ENCODE measurements at regions not wholly inside any gene's neighbourhood (a gene's known extent, or its start where the extent isn't known, plus 50 kb on each side); places are given as distances from the start of the nearest gene placed in this dataset.
"Not testable (repeated sequence)": the region's sequence is repeated elsewhere in the genome, so short reads cannot be mapped to it uniquely, and the experiment has no call there.

- H3K9me3 ChIP-seq (ENCODE audit: control insufficient read depth in 2 of 2, insufficient read depth in 1 of 2, low read length in 1 of 2) = no peaks in the 10 kb centered on the region
- no peak for DNase-seq (ENCODE audit: low read depth in 6 of 9, low spot score in 9 of 9)
- H3K27ac ChIP-seq (ENCODE audit: low read depth in 1 of 2, low read length in 1 of 2) = no peak overlapping the region
- no peaks in the 10 kb centered on the region for H3K4me1 ChIP-seq (ENCODE audit: control insufficient read depth in 2 of 2, insufficient read depth in 2 of 2, low read length in 2 of 2)
- no peak overlapping the region for H3K4me3 ChIP-seq (ENCODE audit: low read length in 2 of 2)
- H3K27me3 ChIP-seq (ENCODE audit: control insufficient read depth in 2 of 2, insufficient read depth in 1 of 2, low read length in 1 of 2) = no peaks in the 10 kb centered on the region
- no peaks in the 10 kb centered on the region for H3K36me3 ChIP-seq (ENCODE audit: control insufficient read depth in 2 of 2, insufficient read depth in 2 of 2, low read length in 1 of 2)
Measured at GRCh38 chr9:24035816-24036215, 209.8 kb upstream of the ELAVL2 start.

GRCh38 chr9:24011881-24012280 is 185.8 kb upstream of the ELAVL2 start:
- no peaks in the 10 kb centered on the region for H3K4me1 ChIP-seq (ENCODE audit: control insufficient read depth in 2 of 2, insufficient read depth in 2 of 2, low read length in 2 of 2)
- H3K27me3 ChIP-seq (ENCODE audit: control insufficient read depth in 2 of 2, insufficient read depth in 1 of 2, low read length in 1 of 2) = no peaks in the 10 kb centered on the region
- H3K4me3 ChIP-seq (ENCODE audit: low read length in 2 of 2) = no peak overlapping the region
- no peak for DNase-seq (ENCODE audit: low read depth in 6 of 9, low spot score in 9 of 9)
- WGBS = 94% methylated on average over 6 of the region's 6 CpGs
- no peaks in the 10 kb centered on the region for H3K36me3 ChIP-seq (ENCODE audit: control insufficient read depth in 2 of 2, insufficient read depth in 2 of 2, low read length in 1 of 2)
- H3K27ac ChIP-seq (ENCODE audit: low read depth in 1 of 2, low read length in 1 of 2) = no peak overlapping the region
- H3K9me3 ChIP-seq (ENCODE audit: control insufficient read depth in 2 of 2, insufficient read depth in 1 of 2, low read length in 1 of 2) = peaks cover 0 to 4% of the 10 kb centered on the region in 2 donors

DNA sequence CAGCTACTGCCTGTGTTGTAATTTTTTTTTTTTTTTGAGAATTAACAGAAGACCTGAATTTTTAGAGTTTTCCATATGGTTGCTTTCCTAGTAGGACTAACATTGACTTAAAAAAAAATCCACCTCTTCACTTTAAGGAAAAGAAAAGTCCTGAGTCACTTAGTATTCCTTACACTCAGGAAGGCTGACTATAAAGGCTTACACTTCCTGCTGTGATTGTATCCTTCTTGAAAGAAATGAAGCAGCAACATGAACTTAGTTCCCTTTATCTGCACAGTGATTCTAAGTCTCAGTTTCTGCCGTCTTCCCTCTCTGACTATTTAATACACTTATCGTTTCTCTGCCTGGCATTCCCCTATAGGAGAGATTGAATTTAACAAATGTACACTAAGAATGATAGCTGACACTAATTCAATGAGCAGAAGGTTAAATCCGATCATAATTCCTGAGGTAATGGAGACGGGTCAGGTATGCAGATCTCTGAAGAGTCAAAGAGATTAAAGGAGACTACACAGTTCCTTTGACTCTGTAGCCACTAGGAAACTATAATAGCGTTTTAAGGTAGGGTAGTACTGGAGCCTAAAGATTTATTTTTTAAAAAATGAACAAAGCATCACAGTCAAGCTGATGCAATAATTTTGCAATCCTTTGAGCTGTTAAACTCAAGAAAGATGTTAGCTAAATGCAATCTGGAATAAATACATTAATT is 185.1 kb upstream of the ELAVL2 start:
- no peak for DNase-seq (ENCODE audit: low read depth in 6 of 9, low spot score in 9 of 9)
- H3K27ac ChIP-seq (ENCODE audit: low read depth in 1 of 2, low read length in 1 of 2) = no peak overlapping the region
- no peaks in the 10 kb centered on the region for H3K36me3 ChIP-seq (ENCODE audit: control insufficient read depth in 2 of 2, insufficient read depth in 2 of 2, low read length in 1 of 2)
- H3K27me3 ChIP-seq (ENCODE audit: control insufficient read depth in 2 of 2, insufficient read depth in 1 of 2, low read length in 1 of 2) = no peaks in the 10 kb centered on the region
- H3K4me3 ChIP-seq (ENCODE audit: low read length in 2 of 2) = no peak overlapping the region
- no peaks in the 10 kb centered on the region for H3K4me1 ChIP-seq (ENCODE audit: control insufficient read depth in 2 of 2, insufficient read depth in 2 of 2, low read length in 2 of 2)
- 57% methylated on average over 5 of the region's 5 CpGs for WGBS
- H3K9me3 ChIP-seq (ENCODE audit: control insufficient read depth in 2 of 2, insufficient read depth in 1 of 2, low read length in 1 of 2) = peaks cover 0 to 4% of the 10 kb centered on the region in 2 donors

DNA sequence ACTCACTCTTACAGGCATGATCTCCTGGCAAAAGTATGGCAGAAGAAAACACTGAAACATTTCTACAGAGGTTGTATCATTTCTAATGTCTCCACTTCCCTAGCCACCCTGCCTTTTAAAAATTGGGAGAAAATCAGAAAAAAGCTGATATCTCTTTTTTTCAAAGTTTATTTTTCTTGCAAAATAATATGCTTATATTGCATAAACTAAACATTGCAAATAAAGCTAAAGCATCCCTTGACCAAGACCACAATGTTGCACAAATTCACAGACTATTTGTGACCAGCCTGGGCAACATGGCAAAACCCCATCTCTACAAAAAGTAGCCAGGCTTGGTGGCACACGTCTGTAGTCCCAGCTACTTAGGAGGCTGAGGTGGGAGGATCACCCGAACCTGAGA is 183.3 kb upstream of the ELAVL2 start:
- Histone ChIP-seq H3K4me3 (ENCODE audit: low read length in 2 of 2) (no peak overlapping the region), H3K27ac (ENCODE audit: low read depth in 1 of 2, low read length in 1 of 2) (no peak overlapping the region), H3K27me3 (ENCODE audit: control insufficient read depth in 2 of 2, insufficient read depth in 1 of 2, low read length in 1 of 2) (no peaks in the 10 kb centered on the region), H3K4me1 (ENCODE audit: control insufficient read depth in 2 of 2, insufficient read depth in 2 of 2, low read length in 2 of 2) (no peaks in the 10 kb centered on the region), H3K36me3 (ENCODE audit: control insufficient read depth in 2 of 2, insufficient read depth in 2 of 2, low read length in 1 of 2) (no peaks in the 10 kb centered on the region), H3K9me3 (ENCODE audit: control insufficient read depth in 2 of 2, insufficient read depth in 1 of 2, low read length in 1 of 2) (no peaks in the 10 kb centered on the region)
- DNase-seq (ENCODE audit: low read depth in 6 of 9, low spot score in 9 of 9) = no peak
- 88% methylated on average over 2 of the region's 2 CpGs for WGBS

DNA sequence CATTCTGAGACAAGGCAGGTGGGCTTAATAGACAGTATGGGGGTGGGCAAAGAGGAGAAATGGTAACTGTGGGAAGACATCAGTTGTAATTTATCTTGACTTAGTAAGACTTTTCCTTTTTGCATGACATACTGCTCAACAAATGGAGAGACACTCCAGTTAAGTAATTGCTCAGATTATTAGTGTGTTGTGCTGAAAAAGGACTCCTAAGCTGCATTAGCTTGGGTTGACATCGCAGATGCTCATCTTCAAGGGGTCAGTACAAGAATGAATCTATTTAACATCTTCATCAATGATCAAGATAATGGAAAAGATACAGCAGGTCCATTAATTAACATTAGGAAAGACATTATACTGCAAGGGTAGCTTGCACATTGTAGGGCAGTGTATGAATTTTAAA is 181.1 kb upstream of the ELAVL2 start:
- Histone ChIP-seq H3K36me3 (ENCODE audit: control insufficient read depth in 2 of 2, insufficient read depth in 2 of 2, low read length in 1 of 2) (no peaks in the 10 kb centered on the region), H3K4me1 (ENCODE audit: control insufficient read depth in 2 of 2, insufficient read depth in 2 of 2, low read length in 2 of 2) (no peaks in the 10 kb centered on the region), H3K27ac (ENCODE audit: low read depth in 1 of 2, low read length in 1 of 2) (no peak overlapping the region), H3K9me3 (ENCODE audit: control insufficient read depth in 2 of 2, insufficient read depth in 1 of 2, low read length in 1 of 2) (no peaks in the 10 kb centered on the region), H3K27me3 (ENCODE audit: control insufficient read depth in 2 of 2, insufficient read depth in 1 of 2, low read length in 1 of 2) (no peaks in the 10 kb centered on the region), H3K4me3 (ENCODE audit: low read length in 2 of 2) (no peak overlapping the region)
- WGBS = 91% methylated on average over 1 of the region's 1 CpG
- DNase-seq (ENCODE audit: low read depth in 6 of 9, low spot score in 9 of 9) = no peak

DNA sequence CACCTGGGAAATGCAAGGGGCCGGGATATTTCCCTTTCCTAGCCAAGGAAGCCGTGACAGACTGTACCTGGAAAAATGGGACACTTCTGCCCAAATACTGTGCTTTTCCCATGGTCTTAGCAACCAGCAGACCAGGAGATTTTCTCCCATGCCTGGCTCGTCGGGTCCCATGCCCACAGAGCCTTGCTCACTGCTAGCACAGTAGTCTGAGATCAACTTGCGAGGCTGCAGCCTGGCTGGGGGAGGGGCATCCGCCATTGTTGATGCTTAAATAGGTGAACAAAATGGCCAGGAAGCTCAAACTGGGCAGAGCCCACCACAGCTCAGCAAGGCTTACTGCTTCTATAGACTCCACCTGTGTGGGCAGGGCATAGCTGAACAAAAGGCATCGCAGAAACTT is 165.8 kb upstream of the ELAVL2 start:
- H3K27me3 ChIP-seq (ENCODE audit: control insufficient read depth in 2 of 2, insufficient read depth in 1 of 2, low read length in 1 of 2); H3K27ac ChIP-seq (ENCODE audit: low read depth in 1 of 2, low read length in 1 of 2); DNase-seq (ENCODE audit: low read depth in 6 of 9, low spot score in 9 of 9); H3K4me3 ChIP-seq (ENCODE audit: low read length in 2 of 2); H3K4me1 ChIP-seq (ENCODE audit: control insufficient read depth in 2 of 2, insufficient read depth in 2 of 2, low read length in 2 of 2); H3K36me3 ChIP-seq (ENCODE audit: control insufficient read depth in 2 of 2, insufficient read depth in 2 of 2, low read length in 1 of 2): not testable (repeated sequence)
- WGBS = 94% methylated on average over 7 of the region's 7 CpGs
- H3K9me3 ChIP-seq (ENCODE audit: control insufficient read depth in 2 of 2, insufficient read depth in 1 of 2, low read length in 1 of 2) = peaks cover 0 to 14% of the 10 kb centered on the region in 2 donors

DNA sequence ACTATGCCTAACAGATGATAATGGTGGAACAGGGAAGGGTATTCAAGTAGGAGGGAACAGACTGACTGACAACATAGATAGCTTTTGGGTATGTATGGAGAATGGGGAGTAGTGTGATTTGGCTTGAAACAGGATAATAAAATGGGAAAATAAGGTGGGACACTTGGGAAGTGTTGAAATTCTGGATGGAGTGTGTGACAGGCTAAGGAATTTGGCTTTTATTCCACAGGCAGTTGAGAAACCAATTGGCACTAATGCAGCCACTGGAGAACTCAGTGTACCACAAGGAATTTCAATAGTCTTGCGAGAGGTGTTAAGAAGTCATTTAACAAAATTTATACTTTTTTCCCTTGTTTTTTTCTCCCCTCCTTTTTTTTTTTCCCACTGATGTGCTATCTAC is 153.5 kb upstream of the ELAVL2 start:
- Histone ChIP-seq H3K4me1 (ENCODE audit: control insufficient read depth in 2 of 2, insufficient read depth in 2 of 2, low read length in 2 of 2) (no peaks in the 10 kb centered on the region), H3K36me3 (ENCODE audit: control insufficient read depth in 2 of 2, insufficient read depth in 2 of 2, low read length in 1 of 2) (no peaks in the 10 kb centered on the region), H3K4me3 (ENCODE audit: low read length in 2 of 2) (no peak overlapping the region), H3K27ac (ENCODE audit: low read depth in 1 of 2, low read length in 1 of 2) (no peak overlapping the region), H3K9me3 (ENCODE audit: control insufficient read depth in 2 of 2, insufficient read depth in 1 of 2, low read length in 1 of 2) (no peaks in the 10 kb centered on the region), H3K27me3 (ENCODE audit: control insufficient read depth in 2 of 2, insufficient read depth in 1 of 2, low read length in 1 of 2) (no peaks in the 10 kb centered on the region)
- WGBS = 98% methylated on average over 1 of the region's 1 CpG
- no peak for DNase-seq (ENCODE audit: low read depth in 6 of 9, low spot score in 9 of 9)

DNA sequence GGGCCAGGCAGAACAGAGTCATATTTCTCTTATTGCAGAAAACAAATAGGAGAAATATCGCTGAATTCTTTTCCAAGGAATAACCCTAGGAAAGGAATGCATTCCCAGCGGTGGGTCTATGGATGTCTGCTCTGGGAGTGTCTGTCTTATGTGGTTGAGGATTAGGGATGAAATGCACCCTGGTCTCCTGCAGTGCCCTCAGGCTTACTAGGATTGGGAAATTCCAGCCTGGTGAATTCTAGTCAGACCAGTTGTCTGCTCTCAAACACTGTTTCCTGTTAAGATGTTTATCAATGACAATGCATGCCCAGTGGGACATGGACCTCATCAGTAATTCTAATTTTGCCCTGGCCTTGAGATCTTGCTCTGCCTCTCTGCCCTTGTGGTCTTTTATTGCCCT is 136.1 kb upstream of the ELAVL2 start:
- no peaks in the 10 kb centered on the region for H3K27me3 ChIP-seq (ENCODE audit: control insufficient read depth in 2 of 2, insufficient read depth in 1 of 2, low read length in 1 of 2)
- H3K27ac ChIP-seq (ENCODE audit: low read depth in 1 of 2, low read length in 1 of 2) = no peak overlapping the region
- peaks cover 0 to 13% of the 10 kb centered on the region in 2 donors for H3K9me3 ChIP-seq (ENCODE audit: control insufficient read depth in 2 of 2, insufficient read depth in 1 of 2, low read length in 1 of 2)
- WGBS = 96% methylated on average over 2 of the region's 2 CpGs
- no peak for DNase-seq (ENCODE audit: low read depth in 6 of 9, low spot score in 9 of 9)
- H3K36me3 ChIP-seq (ENCODE audit: control insufficient read depth in 2 of 2, insufficient read depth in 2 of 2, low read length in 1 of 2) = no peaks in the 10 kb centered on the region
- H3K4me1 ChIP-seq (ENCODE audit: control insufficient read depth in 2 of 2, insufficient read depth in 2 of 2, low read length in 2 of 2) = no peaks in the 10 kb centered on the region
- no peak overlapping the region for H3K4me3 ChIP-seq (ENCODE audit: low read length in 2 of 2)

DNA sequence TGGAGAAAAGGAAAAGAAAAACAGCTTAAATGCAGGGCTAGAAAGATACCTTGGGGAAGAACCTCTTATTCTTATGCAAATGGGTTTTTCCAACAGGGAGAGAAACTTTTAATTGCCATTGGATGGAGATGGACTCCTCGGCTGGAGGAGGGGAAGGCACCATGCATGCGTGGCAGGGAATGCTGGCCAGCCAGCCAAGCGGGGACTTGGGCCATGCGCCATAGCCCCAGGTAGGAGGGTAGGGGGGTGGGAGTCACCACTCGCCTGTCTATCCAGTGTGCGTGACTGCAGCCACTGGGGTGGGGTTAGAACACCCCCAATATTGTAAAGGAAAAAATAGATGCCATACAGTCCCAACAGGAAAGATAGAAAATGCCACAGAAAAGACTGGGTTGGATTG is 119.9 kb upstream of the ELAVL2 start:
- WGBS = 96% methylated on average over 6 of the region's 6 CpGs
- H3K4me3 ChIP-seq (ENCODE audit: low read length in 2 of 2) = no peak overlapping the region
- no peaks in the 10 kb centered on the region for H3K27me3 ChIP-seq (ENCODE audit: control insufficient read depth in 2 of 2, insufficient read depth in 1 of 2, low read length in 1 of 2)
- H3K27ac ChIP-seq (ENCODE audit: low read depth in 1 of 2, low read length in 1 of 2) = no peak overlapping the region
- no peaks in the 10 kb centered on the region for H3K4me1 ChIP-seq (ENCODE audit: control insufficient read depth in 2 of 2, insufficient read depth in 2 of 2, low read length in 2 of 2)
- no peak for DNase-seq (ENCODE audit: low read depth in 6 of 9, low spot score in 9 of 9)
- H3K36me3 ChIP-seq (ENCODE audit: control insufficient read depth in 2 of 2, insufficient read depth in 2 of 2, low read length in 1 of 2) = no peaks in the 10 kb centered on the region
- H3K9me3 ChIP-seq (ENCODE audit: control insufficient read depth in 2 of 2, insufficient read depth in 1 of 2, low read length in 1 of 2) = peaks cover 1 to 10% of the 10 kb centered on the region in 2 donors

All from thymus (tissue), 11 donors.